Osteoblast (primary cell): ENCODE measurements at regions not wholly inside any gene's neighbourhood (a gene's known extent, or its start where the extent isn't known, plus 50 kb on each side); places are given as distances from the start of the nearest gene placed in this dataset.

Experiments used
- DNase-seq: peaks from one replicate; pipeline ENCODE4 v3.0.0; 2011; ENCODE audit warnings: low spot score, mixed read lengths; ENCODE audit not compliant: insufficient read length; ENCODE audit errors: missing footprints
- H2AFZ ChIP-seq: 2 replicates; pipeline ENCODE4 v1.6.0; 2011; ENCODE audit warnings: mild to moderate bottlenecking, low read length
- H3K27ac ChIP-seq: 2 replicates; pipeline ENCODE4 v1.5.1; 2011; ENCODE audit warnings: mild to moderate bottlenecking, low read depth, low read length, moderate library complexity
- H3K27me3 ChIP-seq: 2 replicates; pipeline ENCODE4 v1.6.0; 2012; ENCODE audit warnings: mild to moderate bottlenecking, control low read depth, inconsistent platforms, low read length, moderate library complexity; ENCODE audit not compliant: insufficient read depth
- H3K36me3 ChIP-seq: 2 replicates; pipeline ENCODE4 v1.5.1; 2011; ENCODE audit warnings: mild to moderate bottlenecking, low read length, control low read depth, moderate library complexity; ENCODE audit not compliant: insufficient read depth
- H3K4me1 ChIP-seq: 2 replicates; pipeline ENCODE4 v1.5.1; 2011; ENCODE audit warnings: mild to moderate bottlenecking, low read length, control low read depth, moderate library complexity; ENCODE audit not compliant: insufficient read depth
- H3K4me2 ChIP-seq: 2 replicates; pipeline ENCODE4 v1.6.0; 2011; ENCODE audit warnings: mild to moderate bottlenecking, low read length; ENCODE audit not compliant: insufficient read depth
- H3K4me3 ChIP-seq: fragments of 200-600 bp; sonication (generic); 3 replicates; pipeline ENCODE4 v1.5.1; 2012; ENCODE audit warnings: mild to moderate bottlenecking, low read length, inconsistent platforms; ENCODE audit not compliant: insufficient read depth
- H3K79me2 ChIP-seq: 2 replicates; pipeline ENCODE4 v1.6.0; 2012; ENCODE audit warnings: mild to moderate bottlenecking, low read length, control low read depth, inconsistent platforms; ENCODE audit not compliant: insufficient read depth
- H3K9me3 ChIP-seq: 2 replicates; pipeline ENCODE4 v1.5.1; 2011; ENCODE audit warnings: low read depth, low read length, control low read depth
- H4K20me1 ChIP-seq: 2 replicates; pipeline ENCODE4 v1.6.0; 2012; ENCODE audit warnings: mild to moderate bottlenecking, low read length, control low read depth; ENCODE audit not compliant: insufficient read depth
- CTCF ChIP-seq: IDR thresholded peaks from 2 replicates; pipeline ENCODE4 v1.5.1; 2011; ENCODE audit warnings: mild to moderate bottlenecking, low read depth, low read length, moderate library complexity; ENCODE audit errors: extremely low read depth

GRCh38 chr12:84764001-84764400 lies 148.6 kb downstream of the SLC6A15 start:
- H3K36me3 ChIP-seq, result no peaks in the 10 kb centered on the region
- DNase-seq, result no peak
- H3K4me1 ChIP-seq, result no peaks in the 10 kb centered on the region
- no peaks in the 10 kb centered on the region for H4K20me1 ChIP-seq
- no peaks in the 10 kb centered on the region for H3K9me3 ChIP-seq
- H3K79me2 ChIP-seq, result no peaks in the 10 kb centered on the region
- H3K4me2 ChIP-seq, result no peak overlapping the region
- H3K27me3 ChIP-seq, result no peaks in the 10 kb centered on the region
- H2AFZ ChIP-seq, result no peak overlapping the region
- H3K4me3 ChIP-seq, result no peak overlapping the region
- no peak for TF ChIP-seq CTCF
- H3K27ac ChIP-seq, result no peak overlapping the region

- TF ChIP-seq CTCF, result no peak
- Histone ChIP-seq H3K9me3 (no peaks in the 10 kb centered on the region), H2AFZ (no peak overlapping the region), H3K4me3 (no peak overlapping the region), H3K27ac (no peak overlapping the region), H3K27me3 (no peaks in the 10 kb centered on the region), H3K79me2 (no peaks in the 10 kb centered on the region), H4K20me1 (no peaks in the 10 kb centered on the region), H3K4me1 (no peaks in the 10 kb centered on the region), H3K36me3 (no peaks in the 10 kb centered on the region), H3K4me2 (no peak overlapping the region)
- DNase-seq, result peak; percentile 10
Measured at GRCh38 chr12:84763107-84763506, 149.5 kb downstream of the SLC6A15 start.

- H3K4me1 ChIP-seq, result no peaks in the 10 kb centered on the region
- H3K27ac ChIP-seq, result no peak overlapping the region
- H3K79me2 ChIP-seq, result no peaks in the 10 kb centered on the region
- no peaks in the 10 kb centered on the region for H3K9me3 ChIP-seq
- H3K4me2 ChIP-seq, result no peak overlapping the region
- H2AFZ ChIP-seq, result no peak overlapping the region
- H3K4me3 ChIP-seq, result no peak overlapping the region
- DNase-seq, result no peak
- no peaks in the 10 kb centered on the region for H4K20me1 ChIP-seq
- no peak for TF ChIP-seq CTCF
- no peaks in the 10 kb centered on the region for H3K36me3 ChIP-seq
- no peaks in the 10 kb centered on the region for H3K27me3 ChIP-seq
Measured at GRCh38 chr12:84760091-84760865, 152.3 kb downstream of the SLC6A15 start.

- Histone ChIP-seq H3K79me2 (no peaks in the 10 kb centered on the region), H3K27ac (no peak overlapping the region), H3K36me3 (no peaks in the 10 kb centered on the region), H4K20me1 (no peaks in the 10 kb centered on the region), H3K4me2 (no peak overlapping the region), H3K4me3 (no peak overlapping the region), H3K4me1 (no peaks in the 10 kb centered on the region), H2AFZ (no peak overlapping the region), H3K27me3 (no peaks in the 10 kb centered on the region), H3K9me3 (no peaks in the 10 kb centered on the region)
- no peak for DNase-seq
- no peak for TF ChIP-seq CTCF
Measured at GRCh38 chr12:84757978-84758377, 154.6 kb downstream of the SLC6A15 start.
